GM23338 (cell line): ENCODE measurements at regions not wholly inside any gene's neighbourhood (a gene's known extent, or its start where the extent isn't known, plus 50 kb on each side); places are given as distances from the start of the nearest gene placed in this dataset.

Experiments
- ATAC-seq: fragments of 200-7000 bp; cut with Tn5 transposase; 3 replicates; pipeline ENCODE4 v1.9.1; 2020
- DNase-seq: peaks from one replicate; pipeline ENCODE4 v3.0.0-alpha.2; 2015; ENCODE audit warnings: low spot score
- H2AFZ ChIP-seq: fragments of 200-600 bp; sonication (generic); 2 replicates; pipeline ENCODE4 v1.8.0; 2016; ENCODE audit warnings: antibody characterized with exemption, mild to moderate bottlenecking, moderate library complexity
- H3F3A ChIP-seq: fragments of 200-600 bp; sonication (generic); replicated peaks from 2 replicates; pipeline ENCODE4 v1.8.0; 2017; ENCODE audit warnings: antibody characterized with exemption, mixed run types, low read depth
- H3K27ac ChIP-seq: fragments of 200-600 bp; sonication (generic); 2 replicates; pipeline ENCODE4 v1.6.1; 2016; ENCODE audit warnings: low read depth
- H3K27me3 ChIP-seq: fragments of 200-600 bp; sonication (generic); 2 replicates; pipeline ENCODE4 v1.8.0; 2016; ENCODE audit warnings: mild to moderate bottlenecking, mixed run types, moderate library complexity; ENCODE audit not compliant: insufficient read depth
- H3K36me3 ChIP-seq: fragments of 200-600 bp; sonication (generic); 2 replicates; pipeline ENCODE4 v1.8.0; 2016; ENCODE audit warnings: mild to moderate bottlenecking; ENCODE audit not compliant: insufficient read depth
- H3K4me1 ChIP-seq: fragments of 200-600 bp; sonication (generic); 2 replicates; pipeline ENCODE4 v1.8.0; 2016; ENCODE audit warnings: mild to moderate bottlenecking, moderate library complexity; ENCODE audit not compliant: insufficient read depth
- H3K4me2 ChIP-seq: fragments of 200-600 bp; sonication (generic); 2 replicates; pipeline ENCODE4 v1.7.1; 2017; ENCODE audit warnings: mixed run types
- H3K4me3 ChIP-seq: fragments of 200-600 bp; sonication (generic); 2 replicates; pipeline ENCODE4 v1.6.1; 2016; ENCODE audit warnings: mixed run types
- H3K79me2 ChIP-seq: fragments of 200-600 bp; sonication (generic); replicated peaks from 2 replicates; pipeline ENCODE4 v1.8.0; 2017; ENCODE audit warnings: mild to moderate bottlenecking; ENCODE audit not compliant: insufficient read depth
- H3K9me2 ChIP-seq: fragments of 200-600 bp; sonication (generic); 2 replicates; pipeline ENCODE4 v1.8.0; 2017; ENCODE audit not compliant: insufficient read depth
- H4K20me1 ChIP-seq: fragments of 200-600 bp; sonication (generic); replicated peaks from 2 replicates; pipeline ENCODE4 v1.8.0; 2017; ENCODE audit warnings: mild to moderate bottlenecking; ENCODE audit not compliant: insufficient read depth
- H3K27ac Mint-ChIP-seq: 2 replicates; pipeline ENCODE4 v1.8.0; 2020; ENCODE audit warnings: inconsistent platforms, mild to moderate bottlenecking, moderate library complexity, mixed read lengths
- H3K27me3 Mint-ChIP-seq: 3 replicates; pipeline ENCODE4 v1.8.0; 2022; ENCODE audit warnings: low read depth, mild to moderate bottlenecking, moderate library complexity, mixed read lengths, inconsistent platforms; ENCODE audit not compliant: insufficient read depth, poor library complexity
- H3K36me3 Mint-ChIP-seq: 3 replicates; pipeline ENCODE4 v1.8.0; 2021; ENCODE audit warnings: low read depth, mild to moderate bottlenecking, inconsistent platforms, moderate library complexity, mixed read lengths
- H3K4me1 Mint-ChIP-seq: 3 replicates; pipeline ENCODE4 v1.8.0; 2020; ENCODE audit warnings: mild to moderate bottlenecking, inconsistent platforms, mixed read lengths
- H3K4me3 Mint-ChIP-seq: 3 replicates; pipeline ENCODE4 v1.8.0; 2021; ENCODE audit warnings: moderate library complexity, mild to moderate bottlenecking, inconsistent platforms, mixed read lengths
- H3K9me3 Mint-ChIP-seq: 3 replicates; pipeline ENCODE4 v1.8.0; 2020; ENCODE audit warnings: moderate library complexity, mild to moderate bottlenecking, inconsistent platforms, mixed read lengths
- CREB1 ChIP-seq: fragments of 250-450 bp; sonication (Bioruptor Pico); IDR thresholded peaks from 2 replicates; pipeline ENCODE4 v1.5.0; 2020; ENCODE audit warnings: low read depth, mild to moderate bottlenecking, moderate library complexity
- CTCF ChIP-seq, 2 experiments: fragments of 200-600 bp in 1 of 2; sonication (generic) in 1 of 2; conservative IDR thresholded peaks; 2 replicates each; pipeline versions ENCODE4 v1.5.1 to v1.6.1; 2016 to 2017; ENCODE audit warnings: antibody characterized with exemption in 2 of 2, low read depth in 2 of 2, mild to moderate bottlenecking in 2 of 2, moderate library complexity in 1 of 2
- ETS1 ChIP-seq: IDR thresholded peaks from 2 replicates; pipeline ENCODE4 v1.6.1; 2016; ENCODE audit warnings: antibody characterized with exemption
- EZH2 ChIP-seq: fragments of 200-600 bp; sonication (generic); IDR thresholded peaks from one replicate; pipeline ENCODE4 v1.8.0; 2017; ENCODE audit warnings: antibody characterized with exemption, mild to moderate bottlenecking, low read depth; ENCODE audit not compliant: unreplicated experiment
- EZH2phosphoT487 ChIP-seq: fragments of 200-600 bp; sonication (generic); IDR thresholded peaks from one replicate; pipeline ENCODE4 v1.8.1; 2018; ENCODE audit warnings: antibody characterized with exemption; ENCODE audit not compliant: unreplicated experiment
- JUNB ChIP-seq: IDR thresholded peaks from one replicate; pipeline ENCODE4 v1.6.1; 2016; ENCODE audit warnings: antibody characterized with exemption; ENCODE audit not compliant: unreplicated experiment
- NANOG ChIP-seq: IDR thresholded peaks from 2 replicates; pipeline ENCODE4 v1.6.1; 2016; ENCODE audit warnings: antibody characterized with exemption, borderline replicate concordance
- POLR2AphosphoS5 ChIP-seq: IDR thresholded peaks from 2 replicates; pipeline ENCODE4 v1.6.1; 2016; ENCODE audit warnings: antibody characterized with exemption, low read depth
- REST ChIP-seq: IDR thresholded peaks from one replicate; pipeline ENCODE4 v1.6.1; 2018; ENCODE audit warnings: antibody characterized with exemption; ENCODE audit not compliant: unreplicated experiment
- STAT1 ChIP-seq: IDR thresholded peaks from one replicate; pipeline ENCODE4 v1.6.1; 2016; ENCODE audit warnings: antibody characterized with exemption; ENCODE audit not compliant: unreplicated experiment
- ZNF114 ChIP-seq: fragments of 250-450 bp; sonication (Bioruptor Pico); IDR thresholded peaks from 2 replicates; pipeline ENCODE4 v1.5.0; 2020; ENCODE audit warnings: mild to moderate bottlenecking, moderate library complexity
- ZNF331 ChIP-seq: fragments of 250-450 bp; sonication (Bioruptor Pico); IDR thresholded peaks from 2 replicates; pipeline ENCODE4 v1.5.0; 2020; ENCODE audit warnings: low read depth, mild to moderate bottlenecking, moderate library complexity
- ZNF462 ChIP-seq: fragments of 250-450 bp; sonication (Bioruptor Pico); IDR thresholded peaks from 2 replicates; pipeline ENCODE4 v1.5.0; 2020; ENCODE audit warnings: mild to moderate bottlenecking, moderate library complexity

GRCh38 chr4:108480881-108481280 is 139.5 kb upstream of the RPL34 start:
- Histone ChIP-seq H2AFZ (no peak overlapping the region), H3K27ac (no peak overlapping the region), H3K4me2 (no peak overlapping the region), H3K4me1 (no peaks in the 10 kb centered on the region), H3F3A (no peaks in the 10 kb centered on the region), H4K20me1 (no peaks in the 10 kb centered on the region), H3K27me3 (no peaks in the 10 kb centered on the region), H3K79me2 (no peaks in the 10 kb centered on the region), H3K4me3 (no peak overlapping the region), H3K36me3 (no peaks in the 10 kb centered on the region), H3K9me2 (no peaks in the 10 kb centered on the region)
- DNase-seq (no peak), ATAC-seq (no peak)
- Mint-ChIP-seq H3K36me3 (no peaks in the 10 kb centered on the region), H3K27me3 (peaks cover 3% of the 10 kb centered on the region), H3K4me3 (no peak overlapping the region), H3K9me3 (no peaks in the 10 kb centered on the region), H3K27ac (no peak overlapping the region), H3K4me1 (no peaks in the 10 kb centered on the region)
- no peak for TF ChIP-seq ZNF331 (CRISPR knock-in tag)
- TF ChIP-seq ETS1 = no peak
- no peak for TF ChIP-seq ZNF114 (CRISPR knock-in tag)
- no peak for TF ChIP-seq EZH2phosphoT487
- no peak for TF ChIP-seq ZNF462 (CRISPR knock-in tag)
- no peak for TF ChIP-seq CREB1 (CRISPR knock-in tag)
- TF ChIP-seq NANOG = no peak
- no peak for TF ChIP-seq CTCF (conservative IDR thresholded peaks at IDR 0.05; ENCODE audit: low read depth in 2 of 2)
- no peak for TF ChIP-seq JUNB
- TF ChIP-seq STAT1 = no peak
- no peak for TF ChIP-seq EZH2
- no peak for TF ChIP-seq POLR2AphosphoS5
- no peak for TF ChIP-seq REST
